Ectodermal cell (in vitro differentiated cells): ENCODE measurements at regions not wholly inside any gene's neighbourhood (a gene's known extent, or its start where the extent isn't known, plus 50 kb on each side); places are given as distances from the start of the nearest gene placed in this dataset.

Experiments
- H3K27ac ChIP-seq: 2 replicates; pipeline ENCODE4 v1.7.0; 2013; ENCODE audit warnings: mild to moderate bottlenecking, low read depth, low read length; ENCODE audit not compliant: insufficient read depth, poor library complexity, severe bottlenecking
- H3K27me3 ChIP-seq: 2 replicates; pipeline ENCODE4 v1.7.0; 2013; ENCODE audit warnings: mild to moderate bottlenecking, low read length; ENCODE audit not compliant: insufficient read depth, control insufficient read depth, poor library complexity, severe bottlenecking
- H3K36me3 ChIP-seq: one replicate; pipeline ENCODE4 v1.7.0; 2013; ENCODE audit warnings: low read length; ENCODE audit not compliant: control insufficient read depth, insufficient read depth
- H3K4me1 ChIP-seq: one replicate; pipeline ENCODE4 v1.7.0; 2013; ENCODE audit warnings: low read length; ENCODE audit not compliant: control insufficient read depth, insufficient read depth
- H3K4me3 ChIP-seq: 2 replicates; pipeline ENCODE4 v1.7.0; 2013; ENCODE audit warnings: low read depth, low read length, control low read depth; ENCODE audit not compliant: insufficient read depth
- H3K9me3 ChIP-seq: 2 replicates; pipeline ENCODE4 v1.7.0; 2013; ENCODE audit warnings: mild to moderate bottlenecking, low read length, moderate library complexity; ENCODE audit not compliant: control insufficient read depth
- WGBS, 2 experiments: methylation state at CpG; one replicate each; pipeline ENCODE4 v1.1.7; 2013; ENCODE audit warnings: missing lambda C conversion rate in 2 of 2; 5-methylcytosine and 5-hydroxymethylcytosine counted together

GRCh38 chr1:228982637-228983036 lies 247.4 kb downstream of the RHOU start:
- 96 to 98% methylated on average over 5 of the region's 5 CpGs for WGBS, 2 experiments
- H3K36me3 ChIP-seq = no peaks in the 10 kb centered on the region
- H3K27ac ChIP-seq = no peak overlapping the region
- peaks cover 3% of the 10 kb centered on the region for H3K4me1 ChIP-seq
- no peaks in the 10 kb centered on the region for H3K27me3 ChIP-seq
- H3K9me3 ChIP-seq = no peaks in the 10 kb centered on the region
- H3K4me3 ChIP-seq = no peak overlapping the region

GRCh38 chr1:228983231-228983660 lies 248.0 kb downstream of the RHOU start:
- WGBS, 2 experiments = 93 to 94% methylated on average over 5 to 6 of the region's 6 CpGs
- H3K36me3 ChIP-seq = no peaks in the 10 kb centered on the region
- no peak overlapping the region for H3K27ac ChIP-seq
- no peaks in the 10 kb centered on the region for H3K27me3 ChIP-seq
- H3K4me1 ChIP-seq = peaks cover 9% of the 10 kb centered on the region
- no peaks in the 10 kb centered on the region for H3K9me3 ChIP-seq
- no peak overlapping the region for H3K4me3 ChIP-seq

- peaks cover 13% of the 10 kb centered on the region for H3K4me1 ChIP-seq
- H3K4me3 ChIP-seq = no peak overlapping the region
- no peak overlapping the region for H3K27ac ChIP-seq
- H3K27me3 ChIP-seq = no peaks in the 10 kb centered on the region
- H3K36me3 ChIP-seq = no peaks in the 10 kb centered on the region
- 92 to 94% methylated on average over 4 of the region's 4 CpGs for WGBS, 2 experiments
- no peaks in the 10 kb centered on the region for H3K9me3 ChIP-seq
These were observed 248.4 kb downstream of the RHOU start for GRCh38 chr1:228983661-228984060.

GRCh38 chr1:228984107-228984506 lies 248.8 kb downstream of the RHOU start:
- no peak overlapping the region for H3K4me3 ChIP-seq
- WGBS, 2 experiments = 83 to 86% methylated on average over 1 of the region's 1 CpG
- H3K4me1 ChIP-seq = peaks cover 17% of the 10 kb centered on the region
- no peak overlapping the region for H3K27ac ChIP-seq
- no peaks in the 10 kb centered on the region for H3K9me3 ChIP-seq
- no peaks in the 10 kb centered on the region for H3K36me3 ChIP-seq
- no peaks in the 10 kb centered on the region for H3K27me3 ChIP-seq

GRCh38 chr1:228984646-228985631 lies 249.7 kb downstream of the RHOU start:
- WGBS, 2 experiments = 93 to 94% methylated on average over 7 of the region's 7 CpGs
- H3K36me3 ChIP-seq = no peaks in the 10 kb centered on the region
- no peak overlapping the region for H3K4me3 ChIP-seq
- H3K27me3 ChIP-seq = no peaks in the 10 kb centered on the region
- H3K9me3 ChIP-seq = no peaks in the 10 kb centered on the region
- H3K4me1 ChIP-seq = peaks cover 26% of the 10 kb centered on the region
- H3K27ac ChIP-seq = no peak overlapping the region

GRCh38 chr1:228985661-228986060 lies 250.4 kb downstream of the RHOU start:
- 92 to 93% methylated on average over 2 of the region's 2 CpGs for WGBS, 2 experiments
- Histone ChIP-seq H3K4me3 (no peak overlapping the region), H3K4me1 (peaks cover 31% of the 10 kb centered on the region), H3K9me3 (no peaks in the 10 kb centered on the region), H3K27me3 (no peaks in the 10 kb centered on the region), H3K36me3 (no peaks in the 10 kb centered on the region), H3K27ac (no peak overlapping the region)

GRCh38 chr1:228986093-228986904 lies 251.0 kb downstream of the RHOU start:
- no peaks in the 10 kb centered on the region for H3K9me3 ChIP-seq
- H3K4me3 ChIP-seq = no peak overlapping the region
- 88% methylated on average over 22 of the region's 22 CpGs for WGBS, 2 experiments
- H3K4me1 ChIP-seq = peaks cover 31% of the 10 kb centered on the region
- H3K27me3 ChIP-seq = no peaks in the 10 kb centered on the region
- no peaks in the 10 kb centered on the region for H3K36me3 ChIP-seq
- H3K27ac ChIP-seq = no peak overlapping the region

- H3K4me3 ChIP-seq = no peak overlapping the region
- no peak overlapping the region for H3K27ac ChIP-seq
- no peaks in the 10 kb centered on the region for H3K27me3 ChIP-seq
- H3K9me3 ChIP-seq = no peaks in the 10 kb centered on the region
- 92 to 96% methylated on average over 7 of the region's 7 CpGs for WGBS, 2 experiments
- H3K36me3 ChIP-seq = no peaks in the 10 kb centered on the region
- H3K4me1 ChIP-seq = peaks cover 31% of the 10 kb centered on the region
These were observed 252.0 kb downstream of the RHOU start for GRCh38 chr1:228987286-228987685.

- no peaks in the 10 kb centered on the region for H3K9me3 ChIP-seq
- peaks cover 31% of the 10 kb centered on the region for H3K4me1 ChIP-seq
- no peak overlapping the region for H3K27ac ChIP-seq
- H3K36me3 ChIP-seq = no peaks in the 10 kb centered on the region
- H3K4me3 ChIP-seq = no peak overlapping the region
- no peaks in the 10 kb centered on the region for H3K27me3 ChIP-seq
- 74 to 78% methylated on average over 11 to 14 of the region's 14 CpGs for WGBS, 2 experiments
These were observed 252.6 kb downstream of the RHOU start for GRCh38 chr1:228987736-228988506.
